ENCODE measurements at regions not wholly inside any gene's neighbourhood (a gene's known extent, or its start where the extent isn't known, plus 50 kb on each side); places are given as distances from the start of the nearest gene placed in this dataset.

DNA sequence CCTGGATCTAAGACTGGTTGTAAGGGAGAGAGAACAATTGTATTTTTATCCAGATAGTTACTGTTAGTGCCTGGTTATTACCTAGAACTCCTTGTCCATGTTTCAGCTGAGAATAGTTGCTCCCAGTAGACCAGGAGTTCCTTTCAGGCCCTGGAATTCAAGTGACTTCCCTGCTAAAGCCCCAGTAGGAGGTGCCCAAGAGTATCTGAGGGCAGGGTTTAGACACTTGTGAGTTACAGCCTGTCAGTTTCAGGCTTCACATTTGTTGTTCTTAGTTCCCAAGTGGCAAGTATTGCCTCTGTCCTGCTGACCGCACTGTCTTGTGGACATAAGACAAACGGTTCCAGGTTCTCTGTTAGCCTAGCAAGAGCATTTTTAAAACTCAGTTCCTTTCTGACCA lies 743.9 kb upstream of the SEMA6A start:
- TF ChIP-seq, protein P1, sequence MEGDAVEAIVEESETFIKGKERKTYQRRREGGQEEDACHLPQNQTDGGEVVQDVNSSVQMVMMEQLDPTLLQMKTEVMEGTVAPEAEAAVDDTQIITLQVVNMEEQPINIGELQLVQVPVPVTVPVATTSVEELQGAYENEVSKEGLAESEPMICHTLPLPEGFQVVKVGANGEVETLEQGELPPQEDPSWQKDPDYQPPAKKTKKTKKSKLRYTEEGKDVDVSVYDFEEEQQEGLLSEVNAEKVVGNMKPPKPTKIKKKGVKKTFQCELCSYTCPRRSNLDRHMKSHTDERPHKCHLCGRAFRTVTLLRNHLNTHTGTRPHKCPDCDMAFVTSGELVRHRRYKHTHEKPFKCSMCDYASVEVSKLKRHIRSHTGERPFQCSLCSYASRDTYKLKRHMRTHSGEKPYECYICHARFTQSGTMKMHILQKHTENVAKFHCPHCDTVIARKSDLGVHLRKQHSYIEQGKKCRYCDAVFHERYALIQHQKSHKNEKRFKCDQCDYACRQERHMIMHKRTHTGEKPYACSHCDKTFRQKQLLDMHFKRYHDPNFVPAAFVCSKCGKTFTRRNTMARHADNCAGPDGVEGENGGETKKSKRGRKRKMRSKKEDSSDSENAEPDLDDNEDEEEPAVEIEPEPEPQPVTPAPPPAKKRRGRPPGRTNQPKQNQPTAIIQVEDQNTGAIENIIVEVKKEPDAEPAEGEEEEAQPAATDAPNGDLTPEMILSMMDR (IDR thresholded peaks at IDR 0.05) = no peak
- no peak for TF ChIP-seq POLR2AphosphoS5 (IDR thresholded peaks at IDR 0.05)
- no peak for TF ChIP-seq POLR2A (IDR thresholded peaks at IDR 0.05)
